Activated CD4-positive, alpha-beta T cell treated with anti-CD3 and anti-CD28 coated beads, Interleukin-2, Interleukin-6, amounts not matched to agents 100 ng/mL and 50 ng/mL, durations not matched to agents 16 hours and 8 hours (primary cell): ENCODE measurements at regions not wholly inside any gene's neighbourhood (a gene's known extent, or its start where the extent isn't known, plus 50 kb on each side); places are given as distances from the start of the nearest gene placed in this dataset.
"Not testable (repeated sequence)": the region's sequence is repeated elsewhere in the genome, so short reads cannot be mapped to it uniquely, and the experiment has no call there.

Source experiments
- DNase-seq: peaks from one replicate; pipeline ENCODE4 v3.0.0-alpha.2; 2020

- DNase-seq = not testable (repeated sequence)
These were observed 175.7 kb upstream of the NBPF9 start for GRCh38 chr1:149279015-149279414.

- not testable (repeated sequence) for DNase-seq
These were observed 176.2 kb upstream of the NBPF9 start for GRCh38 chr1:149279512-149279911.

DNA sequence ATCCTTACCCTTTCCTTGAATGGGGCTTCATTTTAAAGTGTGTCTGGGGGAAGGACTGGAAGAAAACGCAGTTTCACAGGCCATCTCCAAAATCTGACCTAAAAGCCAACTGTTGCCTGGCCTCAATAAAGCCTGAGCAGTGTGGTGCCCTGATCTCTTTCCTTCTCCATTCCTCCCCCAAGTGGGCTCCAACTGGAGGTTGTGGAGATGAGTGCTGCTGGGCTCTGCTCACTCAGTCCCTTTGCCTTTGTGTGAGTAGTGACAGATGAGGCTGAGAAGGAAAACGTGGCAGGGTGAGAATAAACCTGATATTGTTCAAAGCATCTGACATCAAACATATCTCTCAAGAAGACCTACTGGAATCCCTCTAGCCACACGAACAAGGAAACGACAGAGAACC, 181.4 kb upstream of the NBPF9 start:
- DNase-seq = not testable (repeated sequence)

DNA sequence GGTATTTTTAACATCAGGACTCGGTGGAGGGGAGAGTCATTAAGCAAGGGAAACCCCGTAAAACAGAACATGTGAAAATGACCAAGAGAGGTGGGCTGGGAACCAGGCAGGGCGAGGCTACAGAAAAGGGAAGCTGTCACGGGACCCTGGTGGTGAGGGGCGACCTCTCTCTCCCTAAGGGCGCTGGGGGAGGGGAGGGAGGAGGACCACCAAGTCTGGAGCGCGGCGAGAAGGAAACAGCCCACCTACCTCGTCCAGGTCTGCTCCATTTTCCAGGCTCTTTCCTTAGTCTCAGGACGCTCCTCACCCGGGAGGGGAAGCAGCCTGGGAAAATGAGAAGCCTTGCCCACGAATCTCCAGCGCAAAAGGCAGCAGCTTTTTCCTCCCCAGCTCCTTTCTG, 181.9 kb upstream of the NBPF9 start:
- DNase-seq = not testable (repeated sequence)

- DNase-seq = peak; percentile 37
These were observed 182.3 kb upstream of the NBPF9 start for GRCh38 chr1:149285638-149286037.

DNA sequence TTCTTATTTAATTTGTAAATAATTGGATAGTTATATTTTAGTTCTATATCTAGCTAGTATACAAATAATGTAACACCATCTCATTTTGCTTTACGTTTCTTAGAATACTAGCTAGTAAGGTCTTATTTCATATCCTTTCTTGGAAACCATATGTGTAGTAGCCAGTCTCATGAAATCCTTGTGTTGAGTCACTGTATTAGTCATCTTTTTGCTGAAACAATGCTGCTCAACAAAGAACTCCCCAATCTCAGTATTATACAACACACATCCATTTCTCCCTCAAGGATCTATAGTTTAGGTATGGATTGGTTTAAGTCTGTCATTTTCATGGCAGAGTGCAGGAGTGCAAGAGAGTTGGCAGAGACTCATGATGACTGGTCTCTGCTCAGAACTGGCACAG, 185.2 kb upstream of the NBPF9 start:
- DNase-seq = not testable (repeated sequence)

- DNase-seq = not testable (repeated sequence)
These were observed 174.2 kb upstream of the NBPF19 start for GRCh38 chr1:149300478-149301218.

DNA sequence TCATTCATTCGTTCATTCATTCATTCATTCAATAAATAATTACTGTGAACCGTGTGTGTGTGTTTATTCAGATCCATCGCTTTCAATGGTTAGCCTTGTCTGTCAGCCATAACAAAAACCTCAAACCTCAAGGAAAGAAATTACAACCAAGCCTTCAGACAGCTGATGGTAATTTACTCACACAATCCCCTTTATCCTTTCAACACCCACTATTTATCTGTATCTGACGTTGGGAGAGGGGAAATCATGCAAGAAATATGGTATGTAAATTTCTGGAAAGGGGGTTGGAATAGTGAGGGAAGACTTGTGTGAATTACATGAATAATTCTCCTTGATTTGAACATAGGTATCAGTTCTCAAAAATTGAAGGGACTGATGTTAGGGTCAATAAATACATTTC, 173.6 kb upstream of the NBPF19 start:
- not testable (repeated sequence) for DNase-seq

DNA sequence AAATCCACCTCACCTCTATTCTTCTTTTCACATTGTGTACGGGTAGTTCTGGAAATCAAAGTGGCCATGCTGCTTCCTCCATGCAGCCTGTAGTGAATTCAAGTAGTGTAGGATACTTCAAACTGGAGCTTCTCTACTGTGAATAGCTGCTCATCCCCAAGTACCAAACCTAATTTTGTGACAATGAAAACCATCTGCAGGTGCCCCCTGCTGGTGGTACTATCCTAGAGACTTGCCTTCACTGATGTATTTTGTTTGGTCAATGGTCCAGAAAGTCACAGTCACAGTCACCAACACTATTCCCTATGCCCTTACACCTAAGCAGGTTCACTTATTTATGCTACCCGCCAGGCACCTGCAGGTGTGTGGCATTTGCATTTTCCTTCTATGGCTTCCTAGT, 170.0 kb upstream of the NBPF19 start:
- DNase-seq = not testable (repeated sequence)

GRCh38 chr1:149307640-149308039, 167.2 kb upstream of the NBPF19 start:
- DNase-seq = not testable (repeated sequence)

GRCh38 chr1:149314921-149315320, 159.9 kb upstream of the NBPF19 start:
- DNase-seq = not testable (repeated sequence)

DNA sequence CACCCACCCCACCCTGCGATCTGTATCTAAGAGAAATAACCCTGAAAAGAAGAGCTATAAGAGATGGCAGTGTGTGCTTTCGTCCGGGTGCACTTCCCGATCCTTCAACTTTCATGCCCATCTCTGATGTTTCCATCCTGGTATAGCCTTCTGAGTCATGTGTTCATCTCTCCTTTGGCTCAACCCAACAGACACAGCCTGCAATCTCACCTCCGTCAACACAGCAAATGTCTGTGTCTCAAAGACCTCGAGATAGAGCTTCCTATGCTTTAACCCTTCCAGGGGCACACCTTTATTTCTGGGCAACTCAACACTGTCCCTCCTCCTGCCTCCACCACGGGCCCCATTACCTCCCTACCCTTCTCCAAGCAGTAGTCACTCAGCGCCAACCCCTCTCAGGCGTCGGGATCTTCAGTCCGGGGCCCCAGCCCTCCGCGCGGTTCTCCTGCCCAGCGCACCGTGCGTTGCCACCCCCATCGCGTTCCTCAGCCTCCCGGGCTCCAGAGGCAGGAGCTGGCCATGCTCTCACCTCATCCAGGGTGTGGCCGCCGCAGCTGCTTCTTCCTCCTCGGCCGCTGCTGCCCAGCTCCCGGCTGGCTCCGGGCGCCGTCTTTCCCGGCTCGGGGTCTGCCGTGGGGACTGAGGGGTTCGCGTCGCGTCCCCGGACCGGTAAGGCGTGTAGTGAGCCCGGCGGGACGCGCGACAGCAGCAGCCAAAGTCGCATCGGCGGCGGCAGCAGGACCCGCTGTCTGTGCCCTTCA, 153.7 kb upstream of the NBPF19 start:
- DNase-seq = not testable (repeated sequence)

GRCh38 chr1:149321732-149322016, 153.2 kb upstream of the NBPF19 start:
- DNase-seq = not testable (repeated sequence)

GRCh38 chr1:149330081-149330335, 144.8 kb upstream of the NBPF19 start:
- DNase-seq = not testable (repeated sequence)

DNA sequence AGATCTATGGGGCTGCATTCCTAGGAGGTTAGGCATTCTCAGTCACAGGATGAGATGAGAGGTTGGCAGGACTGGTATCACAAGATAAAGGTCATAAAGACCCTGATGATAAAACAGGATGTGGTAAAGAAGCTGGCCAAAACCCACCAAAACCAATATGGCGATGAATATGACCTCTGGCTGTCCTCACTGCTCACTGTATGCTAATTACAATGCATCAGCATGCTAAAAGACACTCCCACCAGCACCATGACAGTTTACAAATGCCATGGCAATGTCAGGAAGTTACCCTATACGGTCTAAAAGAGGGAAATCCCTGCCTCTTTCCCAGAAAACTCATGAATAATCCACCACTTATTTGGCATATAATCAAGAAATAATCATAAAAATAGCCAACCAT, 138.8 kb upstream of the NBPF19 start:
- not testable (repeated sequence) for DNase-seq

DNA sequence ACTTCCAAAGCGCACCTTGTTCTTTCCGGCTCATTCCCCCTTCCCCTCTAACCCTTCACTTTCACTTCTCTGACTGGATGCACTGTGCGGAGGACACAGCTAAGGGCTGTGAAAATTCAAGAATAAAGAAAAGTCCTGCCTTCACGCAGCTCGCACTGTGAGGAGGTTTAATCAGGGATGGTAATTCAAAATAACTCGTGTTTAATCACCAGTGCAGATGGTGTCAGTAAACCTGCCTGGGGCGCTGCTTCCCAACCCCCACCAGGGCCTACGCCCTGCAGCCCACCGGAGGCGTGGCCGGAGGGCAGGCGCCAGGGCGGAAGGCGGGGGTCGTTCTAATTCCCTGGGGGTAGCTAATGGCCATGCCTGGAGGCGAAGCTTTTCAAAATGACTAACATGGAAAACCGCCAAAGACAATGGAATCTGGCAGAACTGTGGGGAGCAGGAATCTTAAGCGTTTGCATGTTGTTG, 136.6 kb upstream of the NBPF19 start:
- DNase-seq = not testable (repeated sequence)

DNA sequence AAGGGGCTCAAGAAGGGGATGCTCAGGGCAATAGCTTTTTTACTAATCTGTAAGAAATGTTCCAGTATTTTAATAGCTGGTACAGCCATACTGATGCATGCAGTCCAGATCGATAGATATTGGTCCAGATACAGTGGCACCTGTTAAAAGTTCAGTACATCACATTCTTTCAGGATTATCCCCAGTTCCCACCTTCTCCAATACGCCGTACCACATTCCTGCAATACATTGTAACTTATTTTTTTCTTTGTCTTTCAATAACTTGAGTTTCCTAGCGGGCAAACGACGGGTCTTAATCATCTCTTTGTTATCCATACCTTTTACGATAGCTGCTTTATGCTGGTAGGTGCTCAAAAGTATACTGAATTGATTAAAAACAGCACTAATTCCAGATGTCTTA, 136.1 kb upstream of the NBPF19 start:
- DNase-seq = not testable (repeated sequence)

- not testable (repeated sequence) for DNase-seq
These were observed 125.4 kb upstream of the NBPF19 start for GRCh38 chr1:149349448-149349847.

DNA sequence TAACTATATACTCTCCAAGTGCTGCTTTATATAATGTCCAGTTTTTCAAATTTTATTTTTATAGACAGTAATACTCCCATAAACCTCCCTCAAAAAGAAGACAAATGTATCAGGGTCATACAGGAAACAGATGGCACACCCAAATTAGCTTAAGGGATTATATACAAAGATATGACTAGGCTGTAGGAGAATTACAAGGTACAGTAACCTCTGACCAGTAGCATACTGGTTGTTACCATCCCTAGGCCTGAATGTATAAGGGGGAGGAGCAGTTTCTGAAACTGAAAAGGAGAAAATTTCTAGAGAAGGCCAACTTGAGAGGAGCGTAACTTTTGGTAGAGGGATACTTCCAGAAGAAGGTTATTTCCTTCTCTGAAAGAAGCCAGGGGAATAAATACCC, 122.6 kb upstream of the NBPF19 start:
- DNase-seq = not testable (repeated sequence)

DNA sequence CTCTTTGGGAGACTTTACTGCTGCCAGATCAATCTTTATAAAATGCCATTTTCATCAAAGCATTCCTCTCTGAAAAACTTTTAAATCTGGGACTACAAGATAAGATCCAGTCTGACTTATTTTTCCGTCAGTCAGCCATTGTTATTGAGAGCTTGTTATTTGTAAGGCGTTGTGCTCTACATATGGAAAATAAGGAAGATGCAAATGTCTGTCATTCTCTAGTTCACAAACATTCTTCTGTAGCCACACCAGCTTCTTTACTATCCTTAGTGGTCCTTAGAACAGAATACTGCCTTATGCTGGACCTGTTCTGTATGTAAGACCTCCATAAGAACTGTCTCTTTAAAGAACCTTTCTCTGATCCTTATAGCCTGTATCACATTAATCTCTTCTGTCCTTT, 120.3 kb upstream of the NBPF19 start:
- DNase-seq = not testable (repeated sequence)

DNA sequence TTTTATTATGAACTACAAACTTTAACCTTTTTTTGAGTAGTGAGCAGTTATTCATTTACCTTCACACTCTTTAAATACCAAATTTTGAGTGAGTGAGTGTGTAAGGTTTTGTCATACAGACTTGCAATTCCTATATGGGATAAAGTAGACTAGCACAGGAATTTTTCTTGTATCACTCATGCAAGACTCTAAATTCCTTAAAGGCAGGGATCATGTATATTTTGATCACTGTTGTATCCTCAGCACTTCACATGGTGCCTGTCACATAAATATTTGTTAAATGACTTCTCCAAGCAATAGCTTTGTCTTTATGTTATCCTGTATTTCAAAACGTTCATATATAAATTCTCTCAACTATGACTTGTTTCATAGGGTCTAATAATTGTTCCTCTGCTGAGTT, 119.1 kb upstream of the NBPF19 start:
- DNase-seq = not testable (repeated sequence)

DNA sequence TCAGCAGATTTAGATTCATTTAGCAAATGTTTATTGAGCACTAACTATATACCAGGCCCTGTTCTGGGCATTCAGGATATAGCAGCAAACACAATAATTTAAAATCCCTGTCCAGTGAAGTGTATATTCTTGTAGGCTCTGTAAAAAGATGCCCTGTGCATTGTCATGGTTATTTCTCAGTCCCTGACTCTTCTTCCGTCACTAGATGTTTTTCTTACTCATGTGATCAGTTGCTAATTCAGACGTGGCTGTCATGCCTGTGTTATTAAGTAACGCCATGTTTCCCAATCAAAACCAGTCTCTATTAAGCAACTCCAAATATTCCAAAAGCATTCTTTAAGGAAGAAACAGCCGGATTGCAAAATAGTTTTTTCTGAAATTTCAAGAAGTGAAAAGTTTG, 118.7 kb upstream of the NBPF19 start:
- not testable (repeated sequence) for DNase-seq

DNA sequence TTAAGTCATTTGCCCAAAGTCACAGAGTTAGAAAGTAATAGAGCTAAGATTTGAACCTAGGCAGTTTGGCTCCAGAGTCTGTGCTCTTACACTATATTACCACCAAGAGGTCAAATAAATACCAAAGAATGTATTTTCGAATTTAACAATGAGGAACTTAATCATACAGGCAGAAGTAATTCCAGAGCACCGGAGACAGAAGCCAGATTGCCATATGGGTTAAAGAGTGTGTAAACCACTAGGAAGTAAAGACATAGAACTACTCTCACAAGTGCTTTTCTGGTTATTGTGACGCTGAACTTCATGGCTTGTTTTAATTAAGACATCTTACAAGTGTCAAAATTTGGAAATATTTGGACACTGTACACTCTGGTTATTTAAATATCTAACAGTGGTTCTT, 114.5 kb upstream of the NBPF19 start:
- DNase-seq = not testable (repeated sequence)

DNA sequence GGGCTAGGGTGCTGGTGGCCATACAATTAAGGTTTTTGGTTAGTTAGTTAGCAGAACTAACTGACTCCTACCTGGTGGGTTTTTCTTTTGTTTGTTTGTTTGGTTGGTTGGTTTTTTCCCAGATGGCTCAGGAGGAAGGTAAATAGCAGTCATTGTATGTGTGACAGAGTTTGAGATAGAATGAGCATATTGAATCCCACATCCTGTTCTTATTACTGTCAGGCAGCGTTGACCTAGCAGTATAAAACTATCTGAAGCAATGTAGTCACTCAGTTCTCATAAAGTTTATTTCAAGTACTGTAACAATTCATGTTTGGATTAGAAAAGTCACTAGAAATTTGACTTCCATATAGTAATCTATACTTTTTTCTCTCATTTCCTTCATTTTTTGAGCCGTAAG, 113.5 kb upstream of the NBPF19 start:
- DNase-seq = not testable (repeated sequence)
